Effector memory CD8-positive, alpha-beta T cell (primary cell): ENCODE measurements at regions not wholly inside any gene's neighbourhood (a gene's known extent, or its start where the extent isn't known, plus 50 kb on each side); places are given as distances from the start of the nearest gene placed in this dataset.

Source experiments
- ATAC-seq: fragments of 150-1000 bp; cut with Tn5 transposase; replicated peaks from 2 replicates; pipeline ENCODE4 v1.10.0; 2021; ENCODE audit warnings: mild to moderate bottlenecking, moderate library complexity
- DNase-seq, 3 experiments: peaks; one replicate each; pipeline ENCODE4 v3.0.0; 2021
- H3K27ac Mint-ChIP-seq, 2 donors: one replicate each; pipeline ENCODE4 v1.8.0; 2022; ENCODE audit warnings: mild to moderate bottlenecking in 2 of 2, mixed read lengths in 2 of 2, moderate library complexity in 2 of 2
- H3K27me3 Mint-ChIP-seq, 2 donors: one replicate each; pipeline ENCODE4 v1.8.0; 2022; ENCODE audit warnings: mixed read lengths in 2 of 2
- H3K36me3 Mint-ChIP-seq: one replicate; pipeline ENCODE4 v1.8.0; 2022; ENCODE audit warnings: mild to moderate bottlenecking, moderate library complexity, mixed read lengths; ENCODE audit not compliant: insufficient read depth
- H3K4me1 Mint-ChIP-seq, 2 donors: one replicate each; pipeline ENCODE4 v1.8.0; 2022; ENCODE audit warnings: low read depth in 2 of 2, mixed read lengths in 2 of 2
- H3K4me3 Mint-ChIP-seq, 2 donors: one replicate each; pipeline ENCODE4 v1.8.0; 2022; ENCODE audit warnings: mild to moderate bottlenecking in 2 of 2, mixed read lengths in 2 of 2, moderate library complexity in 2 of 2
- H3K9me3 Mint-ChIP-seq, 2 donors: one replicate each; pipeline ENCODE4 v1.8.0; 2022; ENCODE audit warnings: mixed read lengths in 2 of 2

GRCh38 chr10:44201656-44202055, 183.2 kb downstream of the CXCL12 start:
- H3K9me3 Mint-ChIP-seq: peaks cover 0 to 2% of the 10 kb centered on the region in 2 donors
- H3K36me3 Mint-ChIP-seq: no peaks in the 10 kb centered on the region
- no peak for ATAC-seq
- peaks cover 0 to 33% of the 10 kb centered on the region in 2 donors for H3K27me3 Mint-ChIP-seq
- H3K4me3 Mint-ChIP-seq: no peak overlapping the region
- H3K4me1 Mint-ChIP-seq: no peaks in the 10 kb centered on the region
- DNase-seq: no peak
- no peak overlapping the region for H3K27ac Mint-ChIP-seq

- H3K27me3 Mint-ChIP-seq: peaks cover 3 to 33% of the 10 kb centered on the region in 2 donors
- H3K4me1 Mint-ChIP-seq: peaks cover 0 to 2% of the 10 kb centered on the region in 2 donors
- peaks cover 0 to 2% of the 10 kb centered on the region in 2 donors for H3K9me3 Mint-ChIP-seq
- DNase-seq (no peak), ATAC-seq (no peak)
- no peak overlapping the region for H3K4me3 Mint-ChIP-seq
- H3K27ac Mint-ChIP-seq: no peak overlapping the region
- no peaks in the 10 kb centered on the region for H3K36me3 Mint-ChIP-seq
These were observed 183.9 kb downstream of the CXCL12 start for GRCh38 chr10:44201011-44201410.

- DNase-seq (no peak), ATAC-seq (no peak)
- H3K4me1 Mint-ChIP-seq: peaks cover 0 to 2% of the 10 kb centered on the region in 2 donors
- no peak overlapping the region for H3K4me3 Mint-ChIP-seq
- H3K27me3 Mint-ChIP-seq: peaks cover 4 to 36% of the 10 kb centered on the region in 2 donors
- no peaks in the 10 kb centered on the region for H3K36me3 Mint-ChIP-seq
- H3K9me3 Mint-ChIP-seq: peaks cover 0 to 2% of the 10 kb centered on the region in 2 donors
- no peak overlapping the region for H3K27ac Mint-ChIP-seq
These were observed 184.8 kb downstream of the CXCL12 start for GRCh38 chr10:44199991-44200655.

DNA sequence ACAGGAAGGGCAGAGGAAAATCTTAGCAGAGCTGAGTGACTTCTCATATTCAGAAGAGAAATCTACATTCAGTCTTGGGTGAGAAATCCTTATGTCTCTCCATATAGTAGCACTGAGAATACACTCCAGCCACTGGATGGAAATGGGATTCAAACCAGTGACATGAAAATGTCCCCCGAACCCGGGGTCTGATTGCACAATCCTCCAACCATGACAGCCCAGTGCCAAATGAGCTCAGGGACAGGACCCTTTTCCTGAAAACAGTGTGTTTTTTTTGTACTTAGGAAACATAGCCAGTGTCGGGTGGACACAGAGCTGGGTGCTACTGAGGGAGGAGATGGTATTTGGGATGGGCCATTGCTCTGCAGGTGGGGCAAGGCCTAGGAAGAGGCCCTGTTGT, 185.6 kb downstream of the CXCL12 start:
- Mint-ChIP-seq H3K4me1 (peaks cover 0 to 2% of the 10 kb centered on the region in 2 donors), H3K27me3 (peaks cover 4 to 45% of the 10 kb centered on the region in 2 donors), H3K4me3 (no peak overlapping the region), H3K27ac (no peak overlapping the region), H3K9me3 (peaks cover 0 to 2% of the 10 kb centered on the region in 2 donors), H3K36me3 (no peaks in the 10 kb centered on the region)
- no peak for ATAC-seq
- no peak for DNase-seq

DNA sequence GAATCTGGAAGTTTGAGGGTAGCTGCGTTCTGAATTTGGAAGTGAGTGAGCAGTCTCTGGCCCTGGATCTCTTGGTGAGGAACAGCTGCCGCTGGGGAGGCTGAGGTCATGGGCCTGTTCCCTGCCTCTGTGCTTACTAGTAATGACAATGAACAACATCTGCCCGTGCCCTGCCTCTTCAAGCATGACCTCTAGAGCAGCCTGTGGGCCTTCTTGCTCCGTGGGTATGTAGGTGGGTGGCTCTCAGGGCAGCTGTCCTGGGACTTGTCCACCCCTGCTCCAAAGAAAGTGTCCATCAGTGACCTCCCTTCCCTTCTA, 186.2 kb downstream of the CXCL12 start:
- ATAC-seq: no peak
- H3K4me3 Mint-ChIP-seq: no peak overlapping the region
- H3K27ac Mint-ChIP-seq: no peak overlapping the region
- H3K36me3 Mint-ChIP-seq: no peaks in the 10 kb centered on the region
- H3K4me1 Mint-ChIP-seq: peaks cover 0 to 2% of the 10 kb centered on the region in 2 donors
- peaks cover 0 to 2% of the 10 kb centered on the region in 2 donors for H3K9me3 Mint-ChIP-seq
- no peak for DNase-seq
- peaks cover 4 to 50% of the 10 kb centered on the region in 2 donors for H3K27me3 Mint-ChIP-seq

DNA sequence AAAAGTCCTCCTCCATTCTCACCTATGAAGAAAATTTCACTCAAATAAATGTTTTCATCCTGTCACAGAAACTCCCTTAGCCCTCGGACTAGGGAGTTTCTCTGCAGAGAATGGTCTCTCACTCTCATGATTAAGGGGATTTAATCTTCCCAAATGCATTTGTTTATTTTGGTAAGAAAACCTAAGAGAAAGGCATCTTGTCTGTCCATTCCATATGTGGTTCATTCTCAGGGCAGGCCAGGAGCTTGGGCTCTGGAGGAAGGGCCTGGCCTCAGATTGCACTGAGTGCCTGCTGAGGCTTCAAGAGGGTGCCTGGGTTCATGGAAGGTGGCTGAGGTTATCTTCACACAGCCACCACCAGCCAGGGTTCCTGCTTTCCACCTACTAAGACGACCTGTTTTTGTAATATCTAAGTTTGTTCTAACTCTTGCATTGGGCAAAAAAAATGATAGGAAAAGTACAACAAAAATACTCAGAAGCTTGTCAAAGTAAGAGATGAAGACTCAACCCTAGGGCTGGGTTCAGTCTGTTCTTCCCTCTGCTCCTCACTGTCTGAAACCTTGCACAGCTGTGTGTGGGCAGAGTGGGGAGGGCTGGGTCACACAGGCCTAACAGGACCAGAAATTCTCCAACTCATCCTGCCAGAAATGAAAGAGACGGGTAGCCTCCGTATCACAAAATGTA, 186.7 kb downstream of the CXCL12 start:
- H3K4me3 Mint-ChIP-seq: no peak overlapping the region
- peaks cover 0 to 2% of the 10 kb centered on the region in 2 donors for H3K4me1 Mint-ChIP-seq
- no peak overlapping the region for H3K27ac Mint-ChIP-seq
- peaks cover 0 to 2% of the 10 kb centered on the region in 2 donors for H3K9me3 Mint-ChIP-seq
- DNase-seq: no peak
- no peaks in the 10 kb centered on the region for H3K36me3 Mint-ChIP-seq
- no peak for ATAC-seq
- peaks cover 4 to 51% of the 10 kb centered on the region in 2 donors for H3K27me3 Mint-ChIP-seq

DNA sequence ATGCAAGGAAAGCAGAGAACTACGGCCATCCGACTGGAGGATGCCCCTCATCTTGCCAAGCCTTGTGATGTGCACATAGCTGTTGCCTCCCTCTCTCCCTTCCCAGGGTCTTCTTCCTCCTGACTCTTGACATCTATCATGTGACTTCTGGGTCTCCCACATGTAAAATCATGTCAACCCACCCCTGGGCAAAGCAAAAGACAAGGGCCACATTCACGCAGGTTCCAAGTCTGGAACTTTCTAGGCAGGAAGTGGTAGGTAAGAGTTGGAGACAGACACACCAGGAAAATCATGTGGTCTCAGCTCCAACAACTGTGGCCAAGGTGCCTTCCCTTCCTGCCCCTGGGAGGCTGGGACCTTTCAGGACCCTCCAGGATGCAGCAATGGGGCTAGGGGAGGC, 187.3 kb downstream of the CXCL12 start:
- Mint-ChIP-seq H3K27ac (no peak overlapping the region), H3K27me3 (peaks cover 4 to 55% of the 10 kb centered on the region in 2 donors), H3K36me3 (no peaks in the 10 kb centered on the region), H3K4me1 (peaks cover 0 to 2% of the 10 kb centered on the region in 2 donors), H3K4me3 (no peak overlapping the region), H3K9me3 (peaks cover 0 to 2% of the 10 kb centered on the region in 2 donors)
- DNase-seq (no peak), ATAC-seq (no peak)

- Mint-ChIP-seq H3K27ac (no peak overlapping the region), H3K4me3 (no peak overlapping the region), H3K4me1 (peaks cover 0 to 2% of the 10 kb centered on the region in 2 donors), H3K36me3 (no peaks in the 10 kb centered on the region), H3K27me3 (peaks cover 4 to 51% of the 10 kb centered on the region in 2 donors), H3K9me3 (peaks cover 0 to 2% of the 10 kb centered on the region in 2 donors)
- no peak for ATAC-seq
- DNase-seq: no peak
These were observed 188.6 kb downstream of the CXCL12 start for GRCh38 chr10:44196336-44196735.

GRCh38 chr10:44196008-44196320, 188.9 kb downstream of the CXCL12 start:
- Mint-ChIP-seq H3K36me3 (no peaks in the 10 kb centered on the region), H3K4me3 (no peak overlapping the region), H3K27me3 (peaks cover 4 to 49% of the 10 kb centered on the region in 2 donors), H3K4me1 (peaks cover 0 to 2% of the 10 kb centered on the region in 2 donors), H3K27ac (no peak overlapping the region), H3K9me3 (peaks cover 3% of the 10 kb centered on the region in 2 donors)
- no peak for ATAC-seq
- no peak for DNase-seq

- H3K36me3 Mint-ChIP-seq: no peaks in the 10 kb centered on the region
- peaks cover 3 to 9% of the 10 kb centered on the region in 2 donors for H3K9me3 Mint-ChIP-seq
- DNase-seq (no peak), ATAC-seq (no peak)
- no peak overlapping the region for H3K27ac Mint-ChIP-seq
- peaks cover 0 to 2% of the 10 kb centered on the region in 2 donors for H3K4me1 Mint-ChIP-seq
- no peak overlapping the region for H3K4me3 Mint-ChIP-seq
- H3K27me3 Mint-ChIP-seq: peaks cover 4 to 45% of the 10 kb centered on the region in 2 donors
These were observed 189.5 kb downstream of the CXCL12 start for GRCh38 chr10:44195112-44196007.

DNA sequence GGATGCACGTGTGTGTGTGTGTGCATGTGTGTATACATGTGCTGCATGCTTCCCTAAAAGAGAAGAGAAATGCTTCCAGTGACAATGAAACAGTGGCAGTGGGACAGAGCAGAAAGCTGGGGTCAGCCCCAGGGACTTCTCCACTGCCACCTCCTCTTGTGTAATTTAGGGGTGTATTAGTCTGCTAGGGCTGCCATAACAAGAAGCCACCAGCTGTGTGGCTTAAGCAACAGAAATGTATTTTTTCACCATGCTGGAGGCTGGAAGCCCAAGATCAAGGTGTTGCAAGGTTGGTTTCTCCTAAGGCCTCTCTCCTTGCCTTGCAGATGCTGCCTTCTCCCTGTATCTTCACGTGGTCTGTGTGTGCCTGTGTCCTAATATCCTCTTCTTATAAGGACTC, 190.5 kb downstream of the CXCL12 start:
- Mint-ChIP-seq H3K4me1 (peaks cover 0 to 2% of the 10 kb centered on the region in 2 donors), H3K4me3 (no peak overlapping the region), H3K27me3 (peaks cover 4 to 41% of the 10 kb centered on the region in 2 donors), H3K27ac (no peak overlapping the region), H3K9me3 (peaks cover 3 to 11% of the 10 kb centered on the region in 2 donors), H3K36me3 (no peaks in the 10 kb centered on the region)
- ATAC-seq: no peak
- no peak for DNase-seq

GRCh38 chr10:44193567-44194220, 191.2 kb downstream of the CXCL12 start:
- Mint-ChIP-seq H3K27ac (no peak overlapping the region), H3K4me3 (no peak overlapping the region), H3K27me3 (peaks cover 4 to 38% of the 10 kb centered on the region in 2 donors), H3K9me3 (peaks cover 3 to 11% of the 10 kb centered on the region in 2 donors), H3K4me1 (peaks cover 0 to 2% of the 10 kb centered on the region in 2 donors), H3K36me3 (no peaks in the 10 kb centered on the region)
- ATAC-seq: no peak
- no peak for DNase-seq

DNA sequence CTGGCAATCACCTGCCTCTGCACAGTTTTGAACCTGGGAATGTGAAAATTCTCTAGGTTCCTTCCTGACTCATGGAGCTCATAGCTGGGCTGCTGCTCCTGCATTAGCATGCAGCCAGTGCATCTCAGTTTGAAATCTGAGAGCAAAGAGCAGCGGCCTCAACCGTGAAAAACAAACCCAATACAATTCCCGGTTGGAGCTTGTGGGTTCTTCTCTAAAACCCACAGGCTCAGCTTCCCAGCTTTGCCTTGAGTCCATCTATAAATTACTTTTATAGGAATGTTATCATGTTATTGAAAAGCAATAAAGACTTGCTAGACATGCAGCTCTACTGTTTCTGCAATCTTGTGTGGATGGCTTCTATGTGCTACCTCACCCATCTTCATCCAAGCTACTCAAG, 191.7 kb downstream of the CXCL12 start:
- H3K9me3 Mint-ChIP-seq: peaks cover 4 to 11% of the 10 kb centered on the region in 2 donors
- peaks cover 0 to 2% of the 10 kb centered on the region in 2 donors for H3K4me1 Mint-ChIP-seq
- no peak overlapping the region for H3K27ac Mint-ChIP-seq
- DNase-seq: no peak
- H3K4me3 Mint-ChIP-seq: no peak overlapping the region
- H3K27me3 Mint-ChIP-seq: peaks cover 4 to 33% of the 10 kb centered on the region in 2 donors
- no peaks in the 10 kb centered on the region for H3K36me3 Mint-ChIP-seq
- ATAC-seq: no peak
